H9 (cell line): ENCODE measurements at regions not wholly inside any gene's neighbourhood (a gene's known extent, or its start where the extent isn't known, plus 50 kb on each side); places are given as distances from the start of the nearest gene placed in this dataset.

Experiments used
- DNase-seq: peaks from one replicate; pipeline ENCODE4 v3.0.0-alpha.2; 2017
- H2AFZ ChIP-seq: one replicate; pipeline ENCODE4 v1.6.1; 2013; ENCODE audit warnings: mild to moderate bottlenecking, low read length, control low read depth, moderate library complexity
- H2AK5ac ChIP-seq: 2 replicates; pipeline ENCODE4 v1.6.1; 2013; ENCODE audit warnings: low read length, control low read depth, mixed read lengths; ENCODE audit not compliant: insufficient read length
- H2BK120ac ChIP-seq: one replicate; pipeline ENCODE4 v1.6.1; 2013; ENCODE audit warnings: low read depth, mild to moderate bottlenecking, low read length, control low read depth, inconsistent platforms; ENCODE audit not compliant: poor library complexity, severe bottlenecking
- H2BK12ac ChIP-seq: 2 replicates; pipeline ENCODE4 v1.6.1; 2013; ENCODE audit warnings: low read length, control low read depth, mixed read lengths, low read depth; ENCODE audit not compliant: insufficient read length
- H2BK15ac ChIP-seq: 2 replicates; pipeline ENCODE4 v1.6.1; 2013; ENCODE audit warnings: low read depth, low read length, control low read depth
- H2BK20ac ChIP-seq: one replicate; pipeline ENCODE4 v1.6.1; 2013; ENCODE audit warnings: low read depth, mild to moderate bottlenecking, low read length, control low read depth, inconsistent platforms; ENCODE audit not compliant: poor library complexity, severe bottlenecking
- H2BK5ac ChIP-seq: 2 replicates; pipeline ENCODE4 v1.6.1; 2013; ENCODE audit warnings: low read length, control low read depth, mixed read lengths; ENCODE audit not compliant: insufficient read length
- H3K14ac ChIP-seq: 2 replicates; pipeline ENCODE4 v1.6.1; 2013; ENCODE audit warnings: low read length, control low read depth; ENCODE audit not compliant: insufficient read depth
- H3K18ac ChIP-seq: 2 replicates; pipeline ENCODE4 v1.6.1; 2013; ENCODE audit warnings: low read depth, mild to moderate bottlenecking, mixed read lengths, low read length, control low read depth; ENCODE audit not compliant: insufficient read length
- H3K23ac ChIP-seq: 2 replicates; pipeline ENCODE4 v1.6.1; 2013; ENCODE audit warnings: low read length, control low read depth, mixed read lengths, low read depth; ENCODE audit not compliant: insufficient read length
- H3K23me2 ChIP-seq: 2 replicates; pipeline ENCODE4 v1.6.1; 2013; ENCODE audit warnings: low read depth, mild to moderate bottlenecking, mixed read lengths, low read length, control low read depth; ENCODE audit not compliant: insufficient read length, poor library complexity, severe bottlenecking
- H3K27ac ChIP-seq: 2 replicates; pipeline ENCODE4 v1.5.1; 2013; ENCODE audit warnings: low read length, control low read depth, mixed read lengths, low read depth; ENCODE audit not compliant: insufficient read length
- H3K27me3 ChIP-seq: 2 replicates; pipeline ENCODE4 v1.6.1; 2013; ENCODE audit warnings: low read length, control low read depth, inconsistent platforms; ENCODE audit not compliant: insufficient read depth
- H3K4ac ChIP-seq: 2 replicates; pipeline ENCODE4 v1.6.1; 2013; ENCODE audit warnings: low read depth, mild to moderate bottlenecking, control low read depth, inconsistent platforms, low read length, moderate library complexity
- H3K4me1 ChIP-seq: 2 replicates; pipeline ENCODE4 v1.6.1; 2013; ENCODE audit warnings: low read length, control low read depth, inconsistent platforms; ENCODE audit not compliant: insufficient read depth
- H3K4me2 ChIP-seq: 2 replicates; pipeline ENCODE4 v1.6.1; 2013; ENCODE audit warnings: low read length, control low read depth, mixed read lengths; ENCODE audit not compliant: insufficient read length, insufficient read depth
- H3K56ac ChIP-seq: 2 replicates; pipeline ENCODE4 v1.6.1; 2013; ENCODE audit warnings: low read depth, mild to moderate bottlenecking, mixed read lengths, low read length, control low read depth; ENCODE audit not compliant: insufficient read length
- H3K79me1 ChIP-seq: 2 replicates; pipeline ENCODE4 v1.6.1; 2013; ENCODE audit warnings: low read depth, mild to moderate bottlenecking, moderate library complexity, low read length, control low read depth, inconsistent platforms; ENCODE audit not compliant: insufficient read depth, poor library complexity, severe bottlenecking
- H3K79me2 ChIP-seq: 2 replicates; pipeline ENCODE4 v1.6.1; 2013; ENCODE audit warnings: low read length, control low read depth, inconsistent platforms; ENCODE audit not compliant: insufficient read depth
- H3K9ac ChIP-seq: 2 replicates; pipeline ENCODE4 v1.6.1; 2013; ENCODE audit warnings: low read length, control low read depth, mixed read lengths; ENCODE audit not compliant: insufficient read length; ENCODE audit errors: extremely low read depth
- H3K9me3 ChIP-seq: one replicate; pipeline ENCODE4 v1.6.1; 2013; ENCODE audit warnings: low read depth, low read length, inconsistent platforms; ENCODE audit not compliant: control insufficient read depth
- H3T11ph ChIP-seq: one replicate; pipeline ENCODE4 v1.6.1; 2013; ENCODE audit warnings: mild to moderate bottlenecking, low read length, control low read depth, inconsistent platforms
- H4K20me1 ChIP-seq: one replicate; pipeline ENCODE4 v1.6.1; 2013; ENCODE audit not compliant: control insufficient read depth, insufficient read length, insufficient read depth
- H4K5ac ChIP-seq: 2 replicates; pipeline ENCODE4 v1.6.1; 2013; ENCODE audit warnings: low read depth, mild to moderate bottlenecking, mixed read lengths, low read length, control low read depth; ENCODE audit not compliant: insufficient read length
- H4K8ac ChIP-seq: replicated peaks from 2 replicates; pipeline ENCODE4 v1.6.1; 2013; ENCODE audit warnings: low read length, control low read depth, mixed read lengths, low read depth; ENCODE audit not compliant: insufficient read length
- H4K91ac ChIP-seq: 2 replicates; pipeline ENCODE4 v1.6.1; 2013; ENCODE audit warnings: low read depth, mild to moderate bottlenecking, moderate library complexity, mixed read lengths, low read length, control low read depth; ENCODE audit not compliant: insufficient read length
- H3K27ac Mint-ChIP-seq, 3 experiments: 2 replicates in 2 of 3; 3 replicates in 1 of 3; pipeline ENCODE4 v1.8.0; 2020 to 2021; ENCODE audit warnings: mixed read lengths in 3 of 3, mild to moderate bottlenecking in 1 of 3, moderate library complexity in 1 of 3
- H3K27me3 Mint-ChIP-seq: 2 replicates; pipeline ENCODE4 v1.8.0; 2021; ENCODE audit warnings: low read depth, mild to moderate bottlenecking, moderate library complexity, mixed read lengths
- H3K36me3 Mint-ChIP-seq, 3 experiments: 2 replicates in 2 of 3; 3 replicates in 1 of 3; pipeline ENCODE4 v1.8.0; 2020 to 2021; ENCODE audit warnings: low read depth in 3 of 3, mixed read lengths in 3 of 3; ENCODE audit not compliant: insufficient read depth in 1 of 3
- H3K4me1 Mint-ChIP-seq, 2 experiments: 2 replicates each; pipeline ENCODE4 v1.8.0; 2020; ENCODE audit warnings: mixed read lengths in 2 of 2
- H3K4me3 Mint-ChIP-seq, 2 experiments: 2 replicates in 1 of 2; 3 replicates in 1 of 2; pipeline ENCODE4 v1.8.0; 2020 to 2021; ENCODE audit warnings: mild to moderate bottlenecking in 2 of 2, mixed read lengths in 2 of 2, moderate library complexity in 1 of 2
- H3K9me3 Mint-ChIP-seq, 2 experiments: 2 replicates in 1 of 2; 3 replicates in 1 of 2; pipeline ENCODE4 v1.8.0; 2020; ENCODE audit warnings: mild to moderate bottlenecking in 2 of 2, mixed read lengths in 2 of 2, moderate library complexity in 1 of 2
- WGBS: extraction: QIAGEN DNeasy Blood & Tissue Kit; methylation state at CpG from one replicate; pipeline ENCODE4 v1.1.7; 2013; ENCODE audit warnings: missing lambda C conversion rate, low lambda C conversion rate, mixed read lengths; ENCODE audit not compliant: insufficient read length; ENCODE audit errors: extremely low coverage; 5-methylcytosine and 5-hydroxymethylcytosine counted together
- TF ChIP-seq, protein P1 (sequence below): fragments of 200-600 bp; sonication (generic); conservative IDR thresholded peaks from 3 replicates; pipeline ENCODE4 v1.8.0; 2021; ENCODE audit warnings: antibody characterized with exemption, mild to moderate bottlenecking

DNA sequence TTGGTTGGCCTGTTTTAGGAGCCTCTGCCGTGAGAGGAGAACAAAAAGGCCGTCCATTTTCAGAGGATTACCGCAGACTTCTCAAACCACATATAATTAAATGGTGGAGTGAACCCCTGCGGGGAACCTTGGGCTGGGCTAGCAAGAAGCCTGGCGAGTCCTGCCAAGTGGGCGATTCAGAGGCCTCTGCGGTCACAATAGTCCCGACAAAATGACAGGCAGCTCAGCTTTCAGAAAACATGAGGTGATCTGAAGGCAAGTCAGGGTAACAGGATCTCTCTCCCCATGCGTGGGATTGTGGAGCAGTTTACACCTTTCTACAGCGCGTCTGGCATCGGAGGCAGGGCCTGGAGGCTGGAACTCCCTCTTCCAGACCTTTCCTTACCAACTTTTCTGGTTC is 134.8 kb downstream of the ASB7 start:
- Histone ChIP-seq H3K9me3 (no peaks in the 10 kb centered on the region), H2AK5ac (no peak overlapping the region), H2BK120ac (no peak overlapping the region), H4K20me1 (no peaks in the 10 kb centered on the region), H3K14ac (no peak overlapping the region), H3K56ac (no peak overlapping the region), H2BK5ac (no peak overlapping the region), H4K5ac (no peak overlapping the region), H3K4ac (no peak overlapping the region), H4K8ac (no peak overlapping the region), H2BK12ac (no peak overlapping the region), H4K91ac (no peak overlapping the region), H3K27me3 (no peaks in the 10 kb centered on the region), H3T11ph (no peak overlapping the region), H3K9ac (no peak overlapping the region), H2BK15ac (no peak overlapping the region), H3K4me2 (no peak overlapping the region), H2AFZ (no peak overlapping the region), H3K79me1 (no peaks in the 10 kb centered on the region), H3K79me2 (no peaks in the 10 kb centered on the region), H3K27ac (no peak overlapping the region), H3K4me1 (no peaks in the 10 kb centered on the region), H2BK20ac (no peak overlapping the region), H3K23me2 (no peaks in the 10 kb centered on the region), H3K23ac (no peak overlapping the region), H3K18ac (no peak overlapping the region)
- H3K4me1 Mint-ChIP-seq, result peaks cover 0 to 9% of the 10 kb centered on the region in 2 experiments; a peak in 2 of 4 replicates
- no peak overlapping the region; a peak in 2 of 7 replicates for H3K27ac Mint-ChIP-seq
- no peak overlapping the region for H3K4me3 Mint-ChIP-seq
- WGBS, result no CpG with 5 or more reads among the region's 12 CpGs
- no peaks in the 10 kb centered on the region for H3K36me3 Mint-ChIP-seq
- no peak for DNase-seq
- H3K9me3 Mint-ChIP-seq, result no peaks in the 10 kb centered on the region
- TF ChIP-seq, protein P1, sequence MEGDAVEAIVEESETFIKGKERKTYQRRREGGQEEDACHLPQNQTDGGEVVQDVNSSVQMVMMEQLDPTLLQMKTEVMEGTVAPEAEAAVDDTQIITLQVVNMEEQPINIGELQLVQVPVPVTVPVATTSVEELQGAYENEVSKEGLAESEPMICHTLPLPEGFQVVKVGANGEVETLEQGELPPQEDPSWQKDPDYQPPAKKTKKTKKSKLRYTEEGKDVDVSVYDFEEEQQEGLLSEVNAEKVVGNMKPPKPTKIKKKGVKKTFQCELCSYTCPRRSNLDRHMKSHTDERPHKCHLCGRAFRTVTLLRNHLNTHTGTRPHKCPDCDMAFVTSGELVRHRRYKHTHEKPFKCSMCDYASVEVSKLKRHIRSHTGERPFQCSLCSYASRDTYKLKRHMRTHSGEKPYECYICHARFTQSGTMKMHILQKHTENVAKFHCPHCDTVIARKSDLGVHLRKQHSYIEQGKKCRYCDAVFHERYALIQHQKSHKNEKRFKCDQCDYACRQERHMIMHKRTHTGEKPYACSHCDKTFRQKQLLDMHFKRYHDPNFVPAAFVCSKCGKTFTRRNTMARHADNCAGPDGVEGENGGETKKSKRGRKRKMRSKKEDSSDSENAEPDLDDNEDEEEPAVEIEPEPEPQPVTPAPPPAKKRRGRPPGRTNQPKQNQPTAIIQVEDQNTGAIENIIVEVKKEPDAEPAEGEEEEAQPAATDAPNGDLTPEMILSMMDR, result no peak
- no peaks in the 10 kb centered on the region for H3K27me3 Mint-ChIP-seq
